ENCODE measurements at regions not wholly inside any gene's neighbourhood (a gene's known extent, or its start where the extent isn't known, plus 50 kb on each side); places are given as distances from the start of the nearest gene placed in this dataset.

DNA sequence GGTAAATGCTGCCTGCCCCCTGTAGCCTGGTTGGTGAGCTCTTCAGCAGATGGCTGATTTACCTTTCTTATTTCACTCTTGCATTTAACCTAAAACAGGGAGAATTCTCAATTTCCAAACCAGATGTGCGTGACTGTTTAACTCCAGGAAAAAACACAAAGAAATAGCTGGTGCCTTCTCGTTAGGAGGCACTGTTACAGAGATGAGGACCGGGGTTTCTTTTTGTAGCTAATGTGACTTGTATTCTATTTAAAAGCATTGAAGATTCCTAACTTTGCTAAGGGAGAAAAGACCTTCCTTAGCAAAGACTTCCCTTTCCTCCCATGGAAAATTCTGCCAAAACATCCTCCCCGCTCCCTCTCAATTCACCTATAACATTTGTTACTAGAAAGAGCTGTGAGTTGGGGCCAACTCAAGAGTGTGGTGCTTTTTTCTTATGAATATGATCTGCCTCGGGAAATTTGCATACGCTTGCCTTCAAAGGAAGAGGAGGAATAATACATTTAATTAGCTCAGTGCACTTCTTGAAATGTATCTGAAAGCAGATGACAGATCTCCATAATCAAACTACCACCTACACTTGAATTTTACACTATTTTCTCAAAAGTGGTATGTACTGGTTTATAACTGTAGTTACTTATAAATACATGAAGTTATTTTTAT lies 102.0 kb upstream of the ARID2 start:
- DNase-seq (ENCODE audit: low spot score), result no peak

DNA sequence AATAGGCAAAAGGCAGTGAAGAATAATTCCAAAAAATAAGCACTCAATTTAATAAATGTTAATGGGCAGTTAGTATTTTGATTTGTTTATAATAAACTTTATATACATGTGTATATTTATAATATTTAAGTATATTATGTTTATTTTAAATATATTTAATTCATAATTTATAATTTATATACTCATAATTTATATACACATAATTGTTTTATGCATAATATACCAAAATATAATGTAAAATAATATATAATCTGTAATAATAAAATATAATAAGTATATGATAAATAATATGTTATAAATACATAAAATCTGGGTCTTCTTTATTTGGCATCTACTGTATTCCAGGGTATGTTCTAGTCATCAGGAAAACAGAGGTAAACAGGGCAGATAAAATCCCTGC lies 100.2 kb upstream of the ARID2 start:
- DNase-seq (ENCODE audit: low spot score), result no peak

DNA sequence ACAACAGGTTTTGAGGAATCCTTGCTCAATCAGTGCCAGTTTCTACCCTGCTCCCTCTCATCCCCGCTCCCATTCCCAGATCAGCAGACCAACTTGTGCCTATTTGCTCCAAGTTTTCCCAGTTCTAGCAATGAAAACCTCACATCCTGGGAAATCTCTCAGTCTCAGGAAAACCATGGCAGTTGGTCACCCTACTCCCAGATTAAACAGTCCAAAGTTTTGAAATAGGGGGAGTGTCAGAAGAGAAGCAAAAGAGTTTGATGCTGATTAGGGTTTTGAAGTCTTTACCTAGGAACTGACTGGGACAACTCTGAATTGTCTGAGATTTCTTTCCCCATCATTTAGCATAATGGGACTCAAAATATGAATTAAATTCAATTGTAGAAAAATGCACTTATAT lies 95.8 kb upstream of the ARID2 start:
- DNase-seq (ENCODE audit: low spot score), result no peak

DNA sequence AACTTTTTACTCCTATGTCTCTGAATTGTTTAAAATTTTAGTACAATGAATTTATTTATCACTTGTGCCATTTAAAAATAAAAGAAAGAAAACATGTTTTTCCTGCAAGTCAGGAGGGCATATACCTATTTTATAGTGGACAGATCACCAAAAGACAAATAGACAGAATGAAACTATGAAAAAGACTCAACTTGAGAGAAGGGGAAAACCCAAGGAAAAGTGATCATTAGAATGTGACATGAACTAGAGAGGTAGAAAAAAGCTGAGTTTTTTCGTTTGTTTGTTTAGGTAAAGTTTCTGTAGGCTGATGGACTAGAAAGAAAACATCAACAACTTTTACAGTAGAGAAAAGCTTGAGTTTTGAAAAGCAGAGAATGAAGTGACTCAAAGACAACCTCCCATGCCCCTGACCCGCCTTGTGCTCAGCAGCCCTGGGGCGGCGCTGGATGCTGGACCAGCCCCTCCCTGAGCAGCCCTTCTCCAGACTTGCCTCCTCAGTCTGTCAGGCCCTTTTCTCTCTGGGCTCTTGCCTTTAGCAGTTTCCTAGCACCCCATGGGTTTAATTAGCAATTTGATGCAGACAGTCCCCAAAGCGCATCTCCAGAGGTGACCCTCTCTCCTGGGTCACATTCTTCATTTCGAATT lies 95.1 kb upstream of the ARID2 start:
- no peak for DNase-seq (ENCODE audit: low spot score)

DNA sequence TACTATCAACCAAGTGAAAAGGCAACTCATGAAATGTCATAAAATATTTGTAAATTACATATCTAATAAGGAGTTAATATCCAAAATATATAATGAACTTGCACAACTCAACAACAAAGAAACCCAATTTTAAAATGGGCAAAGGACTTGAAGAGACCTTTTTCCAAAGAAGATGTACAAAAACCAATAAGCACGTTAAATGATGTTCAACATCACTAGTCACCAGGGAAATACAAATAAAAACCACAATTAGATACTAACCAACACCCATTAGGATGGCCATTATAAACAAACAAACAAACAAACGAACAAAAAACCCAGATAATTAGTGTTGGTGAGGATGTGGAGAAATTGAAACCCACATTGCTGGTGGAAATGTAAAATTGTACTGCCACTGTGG lies 92.3 kb upstream of the ARID2 start:
- DNase-seq (ENCODE audit: low spot score), result no peak

DNA sequence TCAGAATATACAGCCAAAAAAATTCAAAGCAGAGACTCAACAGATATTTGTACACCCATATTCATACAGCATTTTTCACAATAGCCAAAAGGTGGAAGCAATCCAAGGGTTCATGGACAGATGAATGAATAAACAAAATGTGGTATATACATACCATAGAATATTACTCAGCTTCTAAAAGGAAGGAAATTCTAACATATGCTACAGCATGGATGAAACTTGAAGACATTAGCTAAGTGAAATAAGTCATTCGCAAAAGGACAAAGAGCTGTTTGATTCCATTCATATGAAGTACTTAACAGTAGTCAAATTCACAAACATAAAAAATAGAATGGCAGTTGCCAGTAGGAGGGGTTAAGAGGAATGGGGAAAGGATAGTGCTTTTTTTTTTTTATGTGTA lies 91.8 kb upstream of the ARID2 start:
- no peak for DNase-seq (ENCODE audit: low spot score)

DNA sequence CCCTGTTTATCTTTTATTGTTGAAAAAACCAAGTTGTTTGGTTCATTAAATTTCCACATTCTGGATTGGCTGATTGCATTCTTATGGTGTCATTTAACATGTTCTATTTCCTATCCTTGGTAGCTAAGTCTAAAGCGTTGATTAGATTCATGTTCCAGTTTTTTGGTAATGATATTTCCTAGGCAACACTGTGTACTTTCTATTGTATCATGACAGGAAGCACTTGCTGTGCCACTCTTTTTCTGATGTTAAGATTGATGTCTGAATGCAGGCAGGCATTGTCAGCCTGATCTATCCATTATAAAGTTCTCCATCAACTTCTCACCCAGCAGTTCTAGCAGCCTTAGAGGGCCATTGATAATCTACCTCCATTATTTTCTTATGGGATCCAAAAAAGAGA lies 91.1 kb upstream of the ARID2 start:
- no peak for DNase-seq (ENCODE audit: low spot score)

DNA sequence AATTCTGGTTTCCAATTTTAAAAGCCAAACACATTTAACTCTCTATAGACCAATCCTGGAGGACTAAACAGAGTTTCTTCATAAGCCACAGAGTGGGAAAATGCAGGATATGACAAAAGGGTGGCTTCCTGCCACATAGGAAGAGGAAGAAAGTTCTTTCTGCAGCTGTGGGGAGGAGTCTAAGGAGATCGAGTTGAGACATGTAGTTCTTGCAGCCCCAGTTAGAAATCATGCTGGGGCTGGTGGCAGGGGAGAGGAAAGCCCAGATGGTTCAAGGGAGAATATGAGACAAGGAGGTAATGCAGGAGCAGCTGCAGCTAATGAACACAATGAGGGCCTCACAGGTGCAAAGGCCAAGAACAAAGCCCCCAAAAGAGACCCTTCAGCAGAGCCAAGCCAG lies 85.0 kb upstream of the ARID2 start:
- DNase-seq (ENCODE audit: low spot score), result no peak

DNA sequence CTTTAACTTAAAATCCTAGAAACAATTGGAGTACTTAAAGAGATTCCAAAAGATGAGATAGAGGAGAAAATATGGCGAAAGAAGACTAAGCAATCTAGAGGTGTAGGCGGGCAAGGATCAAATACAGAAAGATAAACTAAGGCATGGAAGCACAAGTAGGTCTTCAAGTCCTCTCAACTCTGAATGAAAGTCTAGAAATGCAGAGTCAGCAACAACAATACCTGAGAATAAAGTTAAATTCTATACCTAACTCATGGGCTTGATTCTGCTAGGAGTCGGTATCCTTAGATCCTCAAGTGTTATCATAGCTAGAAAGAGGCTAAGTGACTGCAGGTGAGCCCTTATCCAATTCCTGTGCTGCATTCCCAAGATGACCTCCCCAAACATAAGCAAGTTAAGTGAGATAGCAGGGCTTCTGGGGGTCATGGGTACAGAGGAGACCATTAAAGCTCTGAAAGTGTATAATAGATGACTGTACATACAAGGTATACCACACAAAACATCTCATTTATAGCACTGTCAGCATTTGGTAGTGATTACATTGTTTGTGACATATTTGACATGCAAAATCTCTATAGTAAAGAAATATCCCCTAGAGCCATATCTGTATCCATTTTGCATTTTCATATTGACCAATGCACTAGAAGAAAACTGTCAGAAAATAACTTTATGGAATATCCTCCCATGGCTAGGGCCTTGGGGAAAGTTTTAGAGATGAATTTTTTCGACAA lies 82.5 kb upstream of the ARID2 start:
- no peak for DNase-seq (ENCODE audit: low spot score)

DNA sequence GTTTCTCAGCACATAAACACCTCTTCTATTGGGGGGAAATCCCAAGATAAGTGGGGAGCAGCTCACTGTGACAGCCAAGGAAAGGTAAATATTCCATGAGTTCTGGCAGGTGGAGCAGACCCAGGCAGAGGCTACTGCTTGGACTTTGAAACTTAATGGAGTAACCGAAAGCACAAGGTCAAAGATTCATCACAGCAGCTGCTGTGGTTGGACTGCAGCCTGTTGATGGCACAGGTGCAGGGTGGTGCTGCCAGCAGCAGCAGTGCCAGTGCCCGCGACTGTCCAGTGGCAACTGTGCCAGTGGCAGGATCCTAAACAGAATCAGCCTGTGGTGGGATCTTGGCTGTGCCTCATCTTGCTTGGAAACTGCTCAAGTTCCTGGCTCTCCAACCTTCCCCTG lies 81.4 kb upstream of the ARID2 start:
- DNase-seq (ENCODE audit: low spot score), result peak; percentile 20

DNA sequence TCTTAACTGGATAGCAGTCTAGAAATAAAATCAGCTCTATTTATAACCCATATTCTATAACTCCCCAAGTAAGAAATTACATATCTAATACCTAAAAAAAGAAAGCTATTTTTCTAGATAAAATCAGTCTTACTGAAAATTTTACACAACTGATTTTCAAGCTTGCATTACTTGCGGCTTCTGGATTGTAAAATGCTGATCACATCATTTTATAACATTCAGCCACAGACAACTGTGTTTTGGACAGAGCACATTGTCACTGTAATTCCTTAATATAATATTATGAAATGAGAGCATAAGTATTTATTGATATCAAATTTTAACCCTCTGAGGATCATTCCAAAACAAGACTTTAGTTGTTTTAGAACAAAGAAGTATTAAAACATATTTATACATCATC lies 78.5 kb upstream of the ARID2 start:
- DNase-seq (ENCODE audit: low spot score), result no peak

DNA sequence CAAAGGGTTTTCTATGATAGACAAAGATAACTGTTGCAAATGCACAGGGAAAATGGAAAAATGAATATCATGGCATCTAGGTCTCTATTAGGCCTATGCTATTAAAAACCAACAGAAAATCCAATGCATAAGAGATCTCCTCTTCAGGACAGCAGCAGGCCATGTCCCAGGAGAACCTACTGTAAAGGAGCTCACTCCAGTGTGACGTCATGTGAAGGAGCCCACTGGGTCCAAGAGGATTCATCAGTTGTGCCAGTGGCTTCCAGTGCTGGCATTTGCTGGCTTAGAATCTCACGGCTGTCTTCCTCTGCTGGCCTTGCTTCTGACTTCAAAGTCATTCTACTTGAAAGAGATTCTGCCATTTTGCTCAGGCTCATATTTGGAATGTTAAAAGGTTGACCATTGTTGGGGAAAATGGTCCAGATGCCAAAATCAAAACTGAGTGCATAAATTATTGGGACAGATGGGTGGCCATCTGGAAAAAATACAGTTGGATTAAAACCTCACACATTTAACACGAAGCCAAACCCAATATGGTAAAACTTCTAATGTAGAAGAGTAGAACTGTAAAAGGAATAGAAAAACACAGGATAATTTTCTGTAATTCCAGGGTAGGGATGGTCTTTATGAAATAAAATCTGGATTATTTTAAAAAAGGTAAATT lies 75.4 kb upstream of the ARID2 start:
- no peak for DNase-seq (ENCODE audit: low spot score)

DNA sequence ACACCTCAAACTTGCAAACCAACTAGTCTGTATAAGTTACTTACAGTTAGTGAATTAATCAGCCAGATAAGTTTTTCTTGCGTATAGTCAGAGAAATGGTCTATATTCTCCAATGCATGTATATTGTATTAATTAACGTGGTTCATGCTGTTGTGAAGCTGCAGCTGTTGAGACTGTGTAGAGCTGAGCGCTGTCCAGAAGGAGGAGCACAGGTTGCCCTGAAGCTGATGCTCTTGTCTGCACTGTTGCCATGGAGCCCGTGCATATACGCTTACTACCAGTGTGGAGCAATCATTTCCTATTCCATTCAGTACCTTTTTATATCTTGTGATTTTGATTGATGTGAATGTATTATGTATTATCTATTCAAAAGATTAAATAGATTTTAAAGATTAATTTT lies 74.3 kb upstream of the ARID2 start:
- DNase-seq (ENCODE audit: low spot score), result no peak

DNA sequence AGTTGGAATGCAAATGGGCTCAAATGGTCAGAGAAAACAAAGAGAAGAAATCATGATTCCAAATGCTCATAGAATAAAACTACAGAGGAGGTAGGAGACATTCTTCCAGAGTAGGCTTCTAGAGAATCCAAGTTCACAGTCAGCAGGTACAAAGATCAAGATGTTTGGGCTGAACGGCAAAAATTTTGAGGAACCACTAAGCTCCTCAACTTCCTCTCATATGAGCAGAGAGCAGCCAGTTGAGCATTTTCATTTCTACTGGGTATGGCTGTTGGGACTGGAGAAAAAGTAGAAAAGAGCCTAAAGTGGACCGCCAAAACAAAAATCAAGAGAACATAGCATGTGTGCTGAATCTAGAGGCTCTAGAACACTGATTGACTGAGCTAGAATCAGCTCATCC lies 73.8 kb upstream of the ARID2 start:
- no peak for DNase-seq (ENCODE audit: low spot score)

DNA sequence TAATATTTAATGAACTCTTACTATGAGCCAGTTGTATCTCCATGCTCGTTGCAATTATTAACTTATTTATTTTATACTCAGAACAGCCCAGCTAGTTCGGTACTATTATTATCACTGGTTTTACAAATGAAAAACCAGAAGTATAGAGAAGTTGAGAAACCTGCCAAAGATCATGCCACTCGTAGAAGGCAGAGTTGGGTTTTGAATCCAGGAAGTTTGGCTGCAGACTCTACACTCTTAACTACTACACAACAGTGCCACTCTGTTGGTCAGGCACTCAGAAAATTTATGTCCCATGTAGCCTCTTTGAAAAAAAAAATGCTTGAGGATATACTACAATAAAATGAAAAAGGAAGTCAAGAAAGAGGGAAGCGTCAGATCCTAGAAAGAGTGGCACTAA lies 71.5 kb upstream of the ARID2 start:
- DNase-seq (ENCODE audit: low spot score), result no peak

DNA sequence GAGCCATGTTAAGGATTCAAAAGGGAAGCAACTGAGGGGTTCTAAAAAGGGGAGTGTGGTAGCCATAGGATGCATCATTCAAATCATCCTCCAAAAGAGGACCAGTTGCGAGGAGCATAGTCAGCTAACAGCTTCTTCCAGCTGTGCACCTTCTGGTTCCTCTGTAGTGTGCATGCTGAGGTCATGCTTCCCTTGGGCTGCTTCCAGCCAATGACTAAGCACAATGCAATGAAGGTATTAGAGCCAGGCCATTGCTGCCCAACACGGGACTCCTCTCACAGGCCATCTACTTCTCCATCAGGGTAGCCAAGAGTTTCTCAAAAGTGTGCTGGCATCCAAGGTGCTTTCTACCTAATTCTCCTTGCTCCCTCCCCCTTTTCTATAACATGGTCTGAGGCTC lies 69.2 kb upstream of the ARID2 start:
- no peak for DNase-seq (ENCODE audit: low spot score)

DNA sequence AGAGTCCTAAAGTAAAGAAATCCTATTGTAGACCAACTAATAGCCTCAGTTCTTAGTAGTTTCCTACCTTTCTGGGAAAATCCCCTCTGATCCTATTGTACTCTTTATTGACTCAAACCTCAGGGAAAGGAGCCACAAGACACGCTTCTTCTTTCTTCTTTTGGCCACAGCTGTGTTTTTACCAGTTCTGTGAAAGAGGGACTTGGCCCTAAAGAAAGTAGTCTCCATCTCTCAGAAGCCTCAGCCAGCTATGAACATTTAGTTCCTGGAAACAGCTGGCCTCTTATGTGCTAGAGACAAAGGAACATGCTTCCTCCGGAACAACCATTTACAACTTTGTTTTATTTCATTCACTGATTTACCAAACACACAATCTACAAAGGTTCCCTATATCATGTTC lies 66.1 kb upstream of the ARID2 start:
- no peak for DNase-seq (ENCODE audit: low spot score)

DNA sequence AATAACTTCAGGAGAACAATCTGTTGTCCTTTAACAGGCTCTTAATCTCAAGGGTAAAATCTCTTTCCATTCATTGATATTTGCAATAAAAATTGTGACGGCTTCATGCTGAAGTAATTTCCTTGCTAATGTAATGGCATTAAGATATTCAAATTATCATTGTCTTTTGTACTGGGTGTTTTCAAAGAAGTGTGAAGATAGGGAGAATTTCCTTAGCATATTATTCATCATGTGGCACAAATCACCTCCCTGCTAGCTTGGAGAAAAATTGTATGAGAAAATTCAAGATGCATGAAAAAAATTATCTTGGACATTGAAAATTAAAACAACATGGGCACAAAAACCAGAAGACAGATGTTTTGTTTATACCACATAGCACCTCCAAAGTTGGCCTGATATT lies 63.6 kb upstream of the ARID2 start:
- no peak for DNase-seq (ENCODE audit: low spot score)

DNA sequence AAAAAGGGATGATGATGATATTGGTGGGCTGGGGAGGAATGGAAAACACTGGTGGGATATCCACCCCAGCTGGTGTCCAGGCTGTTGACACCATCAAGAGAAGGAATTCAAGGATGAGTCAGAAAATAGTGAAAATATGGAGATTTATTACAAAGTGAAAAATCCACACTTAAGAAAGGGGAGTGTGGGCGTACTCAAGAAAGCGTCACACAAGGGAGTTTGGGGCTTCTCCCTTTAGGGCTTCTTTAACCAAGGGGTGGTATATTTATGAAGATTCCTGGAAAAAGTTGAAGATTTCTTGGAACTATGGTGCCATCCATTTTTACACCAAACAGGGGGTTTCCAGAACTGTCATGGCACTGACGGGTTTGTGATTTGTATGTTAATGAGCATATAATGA lies 63.1 kb upstream of the ARID2 start:
- no peak for DNase-seq (ENCODE audit: low spot score)

DNA sequence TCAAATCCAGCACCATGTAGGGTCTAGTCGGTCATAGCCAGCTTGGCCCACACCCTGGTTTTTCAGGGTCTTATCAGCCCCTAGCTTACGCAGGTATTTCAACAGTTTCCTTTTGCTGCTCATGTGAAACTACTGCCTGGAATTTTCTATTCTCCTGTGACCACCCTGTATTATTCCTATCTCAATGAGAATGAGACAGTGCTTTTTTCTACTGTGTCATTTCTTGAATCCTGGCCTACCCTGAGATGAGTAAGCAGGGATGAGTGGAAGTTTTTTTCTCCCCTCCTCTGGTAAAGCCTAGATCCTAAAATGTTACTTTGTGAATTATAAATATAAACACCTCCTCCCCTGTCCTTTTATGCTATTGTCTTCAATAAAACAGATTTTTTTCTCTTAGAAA lies 62.7 kb upstream of the ARID2 start:
- no peak for DNase-seq (ENCODE audit: low spot score)

DNA sequence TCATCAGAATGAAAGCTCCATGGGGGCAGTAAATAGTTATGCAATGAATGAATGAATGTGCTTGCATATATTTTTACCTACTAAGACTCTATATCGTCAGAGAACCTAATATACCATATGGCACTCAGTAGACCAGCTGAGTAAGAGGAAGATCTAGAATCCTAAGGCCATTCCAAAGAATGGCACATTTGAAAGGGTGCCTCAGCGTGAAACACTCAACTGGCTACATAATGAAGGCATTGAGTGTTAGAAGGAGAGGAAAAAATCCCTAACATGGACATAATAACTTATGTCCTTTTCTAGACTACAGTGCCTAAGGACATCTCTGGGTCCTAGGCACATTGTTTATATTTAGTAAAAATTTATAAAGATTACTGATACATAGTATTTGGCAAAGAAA lies 61.7 kb upstream of the ARID2 start:
- no peak for DNase-seq (ENCODE audit: low spot score)

DNA sequence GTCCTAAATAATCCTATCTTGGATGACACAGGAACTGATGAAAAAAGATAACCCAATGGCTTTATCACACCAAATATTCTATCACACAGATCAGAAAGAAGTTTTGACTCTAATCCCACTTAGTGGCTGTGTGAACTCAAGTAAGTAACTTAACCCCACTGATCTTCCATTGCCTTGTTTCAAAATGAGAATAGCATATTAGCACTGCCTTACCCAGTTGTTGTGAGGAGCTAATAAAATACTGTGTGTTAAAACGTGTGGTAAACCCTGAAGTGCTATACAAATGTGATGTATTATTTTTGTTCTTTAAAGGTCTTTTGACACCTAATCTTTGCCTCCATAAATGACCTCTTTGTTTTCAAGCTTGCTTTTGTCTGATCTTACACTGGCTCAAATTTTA lies 60.9 kb upstream of the ARID2 start:
- DNase-seq (ENCODE audit: low spot score), result no peak

DNA sequence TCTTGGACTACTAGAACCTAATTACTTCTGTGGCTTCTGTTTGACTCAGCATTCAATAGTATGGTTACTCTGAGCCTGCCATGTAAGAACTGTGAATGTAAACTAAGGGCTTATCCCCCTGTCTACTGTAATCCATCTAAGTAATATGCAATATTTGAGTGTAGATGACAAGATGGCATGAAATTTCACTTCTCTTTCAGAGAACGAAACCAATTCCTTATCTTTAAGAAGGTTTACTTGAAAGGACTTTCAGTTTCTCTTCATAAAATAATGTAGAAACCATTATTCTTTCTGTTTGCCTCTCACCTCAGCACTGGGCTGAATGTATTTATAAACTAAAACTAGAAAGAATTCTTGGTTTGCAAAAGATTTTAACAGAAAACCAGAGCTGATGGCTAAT lies 60.4 kb upstream of the ARID2 start:
- DNase-seq (ENCODE audit: low spot score), result no peak

Data from globus pallidus (tissue), 1 donor.